ENCODE measurements at regions not wholly inside any gene's neighbourhood (a gene's known extent, or its start where the extent isn't known, plus 50 kb on each side); places are given as distances from the start of the nearest gene placed in this dataset.

DNA sequence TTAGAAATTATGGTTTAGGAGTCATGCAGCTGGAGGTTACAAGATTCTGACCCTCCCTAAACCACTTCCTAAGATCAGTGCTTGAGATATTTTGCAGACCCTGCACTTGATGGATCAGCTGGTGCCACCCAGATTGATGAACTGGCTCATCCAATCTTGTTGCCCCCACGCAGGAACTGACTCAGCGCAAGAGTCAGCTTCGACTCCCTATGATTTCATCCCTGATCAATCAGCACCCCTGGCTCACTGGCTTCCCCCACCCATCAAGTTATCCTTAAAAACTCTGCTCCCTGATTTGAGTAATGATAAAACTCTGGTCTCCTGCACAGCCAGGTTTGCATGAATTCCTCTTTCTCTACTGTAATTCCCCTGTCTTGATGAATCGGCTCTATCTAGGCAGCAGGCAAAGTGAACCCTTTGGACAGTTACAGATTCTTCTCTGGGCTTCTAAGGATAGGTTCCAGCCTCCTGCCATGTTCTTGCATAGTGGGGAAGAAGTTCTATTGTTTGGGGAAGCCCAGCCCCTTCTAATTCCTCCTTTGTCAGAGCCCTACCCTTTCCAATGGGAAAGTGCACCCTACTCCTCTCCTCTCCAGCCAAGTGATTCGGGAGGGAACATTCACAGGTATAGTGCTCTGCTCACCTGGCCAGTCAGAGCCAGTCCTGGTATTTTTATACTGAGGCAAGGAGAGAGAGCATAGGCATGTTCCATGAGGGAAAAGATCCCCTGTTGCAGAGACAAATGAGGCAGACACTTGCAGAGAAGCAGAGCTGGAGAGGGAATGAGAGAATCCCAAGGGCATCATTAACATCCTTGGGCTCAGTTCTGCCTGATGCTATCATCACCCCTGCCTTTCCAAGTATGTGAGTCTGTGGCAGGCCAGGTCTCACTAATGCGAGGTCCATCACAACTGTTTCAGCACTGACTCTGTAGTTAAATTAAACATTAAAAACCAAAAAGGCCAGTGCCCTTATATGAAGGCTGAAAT lies 224.4 kb upstream of the GALNT17 start:
- H3K4me3 ChIP-seq (ENCODE audit: low read depth, low read length), result no peak overlapping the region

GRCh38 chr7:70913924-70914323 lies 218.0 kb upstream of the GALNT17 start:
- in situ Hi-C loops (cut with HindIII; ENCODE audit: low sequenced_read_pairs), result no loop called here
- no peak overlapping the region for H3K4me3 ChIP-seq (ENCODE audit: low read depth, low read length)
- no peak for TF ChIP-seq CTCF (IDR thresholded peaks at IDR 0.05; ENCODE audit: low read depth, low read length, missing control alignments)
- DNase-seq (ENCODE audit: low read depth), result no peak

More for the DNA sequence above, 224.4 kb upstream of the GALNT17 start:
- TF ChIP-seq CTCF (IDR thresholded peaks at IDR 0.05; ENCODE audit: low read depth, low read length, missing control alignments), result no peak
- in situ Hi-C loops (cut with HindIII; ENCODE audit: low sequenced_read_pairs), result no loop called here
- no peak for DNase-seq (ENCODE audit: low read depth)

- DNase-seq (ENCODE audit: low read depth), result no peak
- H3K4me3 ChIP-seq (ENCODE audit: low read depth, low read length), result no peak overlapping the region
- in situ Hi-C loops (cut with HindIII; ENCODE audit: low sequenced_read_pairs), result no loop called here
- TF ChIP-seq CTCF (IDR thresholded peaks at IDR 0.05; ENCODE audit: low read depth, low read length, missing control alignments), result no peak
Measured at GRCh38 chr7:70915067-70915466, 216.9 kb upstream of the GALNT17 start.

DNA sequence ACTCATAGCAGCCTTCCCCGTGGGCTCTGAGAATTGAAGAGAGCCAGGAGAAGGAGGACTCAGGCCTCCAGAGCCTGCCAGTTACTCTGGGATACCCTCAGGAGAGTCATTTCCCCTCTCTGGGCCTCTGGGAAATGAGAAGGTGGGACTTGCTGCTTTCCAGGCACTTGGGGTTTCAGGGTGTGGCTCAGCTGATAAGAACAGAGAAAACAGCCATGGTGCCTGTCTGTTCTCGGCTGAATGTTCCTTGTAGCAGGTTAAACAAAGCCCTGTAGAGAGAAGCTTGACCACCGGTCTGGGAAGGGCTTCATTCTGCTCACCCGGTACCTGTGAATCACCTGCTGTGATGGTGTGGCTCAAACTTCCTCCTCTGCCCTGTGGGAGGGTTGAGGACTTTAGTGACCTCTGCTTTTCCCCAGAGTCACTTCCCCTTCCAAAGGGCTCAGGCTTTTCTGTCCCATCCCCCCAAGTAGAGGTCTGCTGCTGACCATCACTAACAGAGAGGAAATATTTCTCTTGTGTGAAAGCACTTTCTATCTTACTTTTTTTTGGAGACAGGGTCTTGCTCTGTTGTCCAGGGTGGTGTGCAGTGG lies 212.4 kb upstream of the GALNT17 start:
- TF ChIP-seq CTCF (IDR thresholded peaks at IDR 0.05; ENCODE audit: low read depth, low read length, missing control alignments), result no peak
- DNase-seq (ENCODE audit: low read depth), result no peak
- in situ Hi-C loops (cut with HindIII; ENCODE audit: low sequenced_read_pairs), result no loop called here
- H3K4me3 ChIP-seq (ENCODE audit: low read depth, low read length), result no peak overlapping the region

DNA sequence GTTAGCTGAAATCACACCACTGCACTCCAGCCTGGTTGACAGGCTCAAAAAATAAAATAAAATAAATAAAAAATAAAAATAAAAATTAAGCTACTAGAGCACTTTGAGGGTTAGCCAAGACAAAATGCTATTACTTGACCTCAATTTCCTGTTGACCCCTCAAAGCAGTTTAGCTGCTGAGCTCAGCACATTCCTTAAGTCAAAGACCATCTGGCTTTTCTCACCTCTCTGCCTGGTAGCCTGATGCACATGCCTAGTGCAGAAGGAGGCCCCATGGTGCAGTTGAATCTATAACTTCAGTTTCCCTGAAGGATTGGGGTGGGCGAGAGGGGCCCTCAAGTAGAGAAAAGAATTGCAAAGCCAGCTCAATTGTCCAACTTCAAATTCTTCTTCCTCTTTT lies 211.1 kb upstream of the GALNT17 start:
- TF ChIP-seq CTCF (IDR thresholded peaks at IDR 0.05; ENCODE audit: low read depth, low read length, missing control alignments), result no peak
- DNase-seq (ENCODE audit: low read depth), result no peak
- in situ Hi-C loops (cut with HindIII; ENCODE audit: low sequenced_read_pairs), result no loop called here
- no peak overlapping the region for H3K4me3 ChIP-seq (ENCODE audit: low read depth, low read length)

DNA sequence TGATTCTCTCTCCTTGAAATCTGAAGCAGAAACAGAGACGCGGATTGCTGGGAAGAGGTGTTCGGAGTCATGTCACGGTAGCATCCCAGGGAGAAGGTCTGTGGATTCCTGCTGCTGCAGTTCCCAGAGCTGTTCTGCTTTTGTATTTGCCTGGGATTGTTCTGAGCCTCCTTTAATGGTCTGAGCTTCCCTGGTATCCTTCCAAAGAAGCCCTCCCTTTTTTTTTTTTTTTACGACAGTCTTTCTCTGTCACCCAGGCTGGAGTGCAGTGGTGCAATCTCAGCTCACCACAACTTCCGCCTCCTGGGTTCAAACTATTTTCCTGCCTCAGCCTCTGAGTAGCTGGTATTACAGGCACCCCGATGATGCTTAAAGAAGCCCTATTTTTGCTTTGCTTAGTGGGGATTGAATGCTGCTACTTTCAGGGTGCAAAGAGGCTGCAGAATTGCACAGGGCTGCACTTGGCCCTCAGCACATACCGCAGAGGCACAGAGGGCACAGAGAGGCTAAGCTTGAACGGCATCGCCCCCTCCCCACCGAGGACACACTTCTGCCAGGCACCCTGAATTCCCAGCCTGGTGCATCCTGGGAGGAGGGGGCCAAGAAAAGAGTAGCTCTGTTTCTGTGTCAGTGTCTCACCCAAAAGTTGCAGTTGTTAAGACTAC lies 208.6 kb upstream of the GALNT17 start:
- no peak for TF ChIP-seq CTCF (IDR thresholded peaks at IDR 0.05; ENCODE audit: low read depth, low read length, missing control alignments)
- no peak overlapping the region for H3K4me3 ChIP-seq (ENCODE audit: low read depth, low read length)
- no peak for DNase-seq (ENCODE audit: low read depth)
- in situ Hi-C loops (cut with HindIII; ENCODE audit: low sequenced_read_pairs), result no loop called here

All from astrocyte of the cerebellum (primary cell).